GM12878 (cell line): ENCODE measurements at regions not wholly inside any gene's neighbourhood (a gene's known extent, or its start where the extent isn't known, plus 50 kb on each side); places are given as distances from the start of the nearest gene placed in this dataset.

Experiments used
- ASH2L ChIP-seq: fragments of 300-600, 200-600 bp; sonication (generic); IDR thresholded peaks from 2 replicates; pipeline ENCODE4 v1.6.1; 2017; ENCODE audit warnings: low read depth, mild to moderate bottlenecking, borderline replicate concordance
- EZH2 ChIP-seq: IDR thresholded peaks from 2 replicates; pipeline ENCODE4 v1.6.1; 2012; ENCODE audit warnings: low read depth, mild to moderate bottlenecking, control low read depth, inconsistent platforms, low read length, borderline replicate concordance; ENCODE audit not compliant: control insufficient read depth
- FOXM1 ChIP-seq: IDR thresholded peaks from 2 replicates; pipeline ENCODE4 v1.6.1; 2012; ENCODE audit warnings: low read depth, mild to moderate bottlenecking, inconsistent platforms, low read length, moderate library complexity
- JUNB ChIP-seq: IDR thresholded peaks from 2 replicates; pipeline ENCODE4 v1.6.1; 2016; ENCODE audit warnings: antibody characterized with exemption, mild to moderate bottlenecking
- MEF2A ChIP-seq: IDR thresholded peaks from 2 replicates; pipeline ENCODE4 v1.6.1; 2011; ENCODE audit warnings: low read depth, mild to moderate bottlenecking, low read length, moderate library complexity; ENCODE audit not compliant: insufficient read depth
- MYC ChIP-seq: IDR thresholded peaks from 2 replicates; pipeline ENCODE4 v1.6.1; 2011; ENCODE audit warnings: mild to moderate bottlenecking, low read length, moderate library complexity, inconsistent platforms; ENCODE audit not compliant: insufficient read depth, insufficient replicate concordance, insufficient read length, severe bottlenecking
- TF ChIP-seq, protein P1 (sequence below): fragments of 450-650 bp; IDR thresholded peaks from 2 replicates; pipeline ENCODE4 v1.6.1; 2017; ENCODE audit warnings: mild to moderate bottlenecking, moderate library complexity
- TF ChIP-seq, protein P2 (sequence below): fragments of 450-650 bp; IDR thresholded peaks from 2 replicates; pipeline ENCODE4 v1.6.1; 2017; ENCODE audit warnings: antibody characterized with exemption, mild to moderate bottlenecking, moderate library complexity
- TF ChIP-seq, protein P3 (sequence below): IDR thresholded peaks from 2 replicates; pipeline ENCODE4 v1.6.1; 2012; ENCODE audit warnings: low read depth, low read length, improper control_type of control experiment
- TF ChIP-seq, protein P4 (sequence below): fragments of 450-650 bp; conservative IDR thresholded peaks from 2 replicates; pipeline ENCODE4 v1.6.1; 2017; ENCODE audit warnings: mild to moderate bottlenecking, moderate library complexity
- TF ChIP-seq, protein P5 (sequence below): fragments of 450-650 bp; IDR thresholded peaks from 2 replicates; pipeline ENCODE4 v1.6.1; 2017; ENCODE audit warnings: low read depth, mild to moderate bottlenecking, moderate library complexity
- TF ChIP-seq, protein P6 (sequence below): fragments of 450-650 bp; IDR thresholded peaks from 2 replicates; pipeline ENCODE4 v1.6.1; 2018; ENCODE audit warnings: mild to moderate bottlenecking, low read depth, moderate library complexity; ENCODE audit not compliant: partially characterized antibody

DNA sequence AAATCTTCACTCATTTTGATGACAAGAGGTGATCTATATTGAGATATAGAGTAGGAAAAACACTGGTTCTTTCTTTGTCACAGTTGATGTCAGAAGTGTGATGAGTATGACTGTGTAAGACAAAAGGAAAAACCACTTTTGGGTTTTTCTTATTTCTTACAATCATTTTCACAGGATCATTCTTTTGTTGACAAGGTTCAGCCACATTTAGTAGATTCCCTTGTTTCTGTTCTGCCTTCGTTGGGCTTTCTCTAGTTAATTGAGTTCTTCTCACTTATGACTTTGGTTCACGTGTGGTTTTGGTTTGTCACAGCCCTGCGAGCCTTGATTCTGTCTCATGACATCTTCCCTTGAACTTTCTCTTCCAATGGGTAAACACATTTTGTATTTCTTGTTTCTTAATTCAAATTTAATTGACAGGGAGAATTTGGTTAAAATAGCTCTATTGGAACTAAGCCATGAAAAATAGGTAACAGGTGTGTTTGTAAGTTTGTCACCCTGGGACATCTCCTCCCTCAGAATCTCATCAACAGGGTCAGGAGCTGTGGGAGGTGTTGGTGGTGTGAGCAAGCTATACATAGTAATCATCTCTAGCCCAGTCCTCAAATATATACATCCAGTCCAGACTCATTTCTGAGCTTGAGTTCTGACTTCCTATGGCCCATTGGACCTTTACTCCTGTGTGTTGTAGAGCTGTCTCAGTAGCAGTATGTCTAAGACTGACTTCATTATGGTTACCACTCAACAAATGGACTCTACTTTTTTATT, 255.3 kb downstream of the BMP4 start (continued):
- TF ChIP-seq, protein P1, sequence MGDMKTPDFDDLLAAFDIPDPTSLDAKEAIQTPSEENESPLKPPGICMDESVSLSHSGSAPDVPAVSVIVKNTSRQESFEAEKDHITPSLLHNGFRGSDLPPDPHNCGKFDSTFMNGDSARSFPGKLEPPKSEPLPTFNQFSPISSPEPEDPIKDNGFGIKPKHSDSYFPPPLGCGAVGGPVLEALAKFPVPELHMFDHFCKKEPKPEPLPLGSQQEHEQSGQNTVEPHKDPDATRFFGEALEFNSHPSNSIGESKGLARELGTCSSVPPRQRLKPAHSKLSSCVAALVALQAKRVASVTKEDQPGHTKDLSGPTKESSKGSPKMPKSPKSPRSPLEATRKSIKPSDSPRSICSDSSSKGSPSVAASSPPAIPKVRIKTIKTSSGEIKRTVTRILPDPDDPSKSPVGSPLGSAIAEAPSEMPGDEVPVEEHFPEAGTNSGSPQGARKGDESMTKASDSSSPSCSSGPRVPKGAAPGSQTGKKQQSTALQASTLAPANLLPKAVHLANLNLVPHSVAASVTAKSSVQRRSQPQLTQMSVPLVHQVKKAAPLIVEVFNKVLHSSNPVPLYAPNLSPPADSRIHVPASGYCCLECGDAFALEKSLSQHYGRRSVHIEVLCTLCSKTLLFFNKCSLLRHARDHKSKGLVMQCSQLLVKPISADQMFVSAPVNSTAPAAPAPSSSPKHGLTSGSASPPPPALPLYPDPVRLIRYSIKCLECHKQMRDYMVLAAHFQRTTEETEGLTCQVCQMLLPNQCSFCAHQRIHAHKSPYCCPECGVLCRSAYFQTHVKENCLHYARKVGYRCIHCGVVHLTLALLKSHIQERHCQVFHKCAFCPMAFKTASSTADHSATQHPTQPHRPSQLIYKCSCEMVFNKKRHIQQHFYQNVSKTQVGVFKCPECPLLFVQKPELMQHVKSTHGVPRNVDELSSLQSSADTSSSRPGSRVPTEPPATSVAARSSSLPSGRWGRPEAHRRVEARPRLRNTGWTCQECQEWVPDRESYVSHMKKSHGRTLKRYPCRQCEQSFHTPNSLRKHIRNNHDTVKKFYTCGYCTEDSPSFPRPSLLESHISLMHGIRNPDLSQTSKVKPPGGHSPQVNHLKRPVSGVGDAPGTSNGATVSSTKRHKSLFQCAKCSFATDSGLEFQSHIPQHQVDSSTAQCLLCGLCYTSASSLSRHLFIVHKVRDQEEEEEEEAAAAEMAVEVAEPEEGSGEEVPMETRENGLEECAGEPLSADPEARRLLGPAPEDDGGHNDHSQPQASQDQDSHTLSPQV = no peak
- TF ChIP-seq, protein P2, sequence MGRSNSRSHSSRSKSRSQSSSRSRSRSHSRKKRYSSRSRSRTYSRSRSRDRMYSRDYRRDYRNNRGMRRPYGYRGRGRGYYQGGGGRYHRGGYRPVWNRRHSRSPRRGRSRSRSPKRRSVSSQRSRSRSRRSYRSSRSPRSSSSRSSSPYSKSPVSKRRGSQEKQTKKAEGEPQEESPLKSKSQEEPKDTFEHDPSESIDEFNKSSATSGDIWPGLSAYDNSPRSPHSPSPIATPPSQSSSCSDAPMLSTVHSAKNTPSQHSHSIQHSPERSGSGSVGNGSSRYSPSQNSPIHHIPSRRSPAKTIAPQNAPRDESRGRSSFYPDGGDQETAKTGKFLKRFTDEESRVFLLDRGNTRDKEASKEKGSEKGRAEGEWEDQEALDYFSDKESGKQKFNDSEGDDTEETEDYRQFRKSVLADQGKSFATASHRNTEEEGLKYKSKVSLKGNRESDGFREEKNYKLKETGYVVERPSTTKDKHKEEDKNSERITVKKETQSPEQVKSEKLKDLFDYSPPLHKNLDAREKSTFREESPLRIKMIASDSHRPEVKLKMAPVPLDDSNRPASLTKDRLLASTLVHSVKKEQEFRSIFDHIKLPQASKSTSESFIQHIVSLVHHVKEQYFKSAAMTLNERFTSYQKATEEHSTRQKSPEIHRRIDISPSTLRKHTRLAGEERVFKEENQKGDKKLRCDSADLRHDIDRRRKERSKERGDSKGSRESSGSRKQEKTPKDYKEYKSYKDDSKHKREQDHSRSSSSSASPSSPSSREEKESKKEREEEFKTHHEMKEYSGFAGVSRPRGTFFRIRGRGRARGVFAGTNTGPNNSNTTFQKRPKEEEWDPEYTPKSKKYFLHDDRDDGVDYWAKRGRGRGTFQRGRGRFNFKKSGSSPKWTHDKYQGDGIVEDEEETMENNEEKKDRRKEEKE = no peak
- TF ChIP-seq, protein P3, sequence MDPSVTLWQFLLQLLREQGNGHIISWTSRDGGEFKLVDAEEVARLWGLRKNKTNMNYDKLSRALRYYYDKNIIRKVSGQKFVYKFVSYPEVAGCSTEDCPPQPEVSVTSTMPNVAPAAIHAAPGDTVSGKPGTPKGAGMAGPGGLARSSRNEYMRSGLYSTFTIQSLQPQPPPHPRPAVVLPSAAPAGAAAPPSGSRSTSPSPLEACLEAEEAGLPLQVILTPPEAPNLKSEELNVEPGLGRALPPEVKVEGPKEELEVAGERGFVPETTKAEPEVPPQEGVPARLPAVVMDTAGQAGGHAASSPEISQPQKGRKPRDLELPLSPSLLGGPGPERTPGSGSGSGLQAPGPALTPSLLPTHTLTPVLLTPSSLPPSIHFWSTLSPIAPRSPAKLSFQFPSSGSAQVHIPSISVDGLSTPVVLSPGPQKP = no peak
- TF ChIP-seq ASH2L = no peak
- TF ChIP-seq MEF2A = no peak
- no peak for TF ChIP-seq MYC
- TF ChIP-seq, protein P4, sequence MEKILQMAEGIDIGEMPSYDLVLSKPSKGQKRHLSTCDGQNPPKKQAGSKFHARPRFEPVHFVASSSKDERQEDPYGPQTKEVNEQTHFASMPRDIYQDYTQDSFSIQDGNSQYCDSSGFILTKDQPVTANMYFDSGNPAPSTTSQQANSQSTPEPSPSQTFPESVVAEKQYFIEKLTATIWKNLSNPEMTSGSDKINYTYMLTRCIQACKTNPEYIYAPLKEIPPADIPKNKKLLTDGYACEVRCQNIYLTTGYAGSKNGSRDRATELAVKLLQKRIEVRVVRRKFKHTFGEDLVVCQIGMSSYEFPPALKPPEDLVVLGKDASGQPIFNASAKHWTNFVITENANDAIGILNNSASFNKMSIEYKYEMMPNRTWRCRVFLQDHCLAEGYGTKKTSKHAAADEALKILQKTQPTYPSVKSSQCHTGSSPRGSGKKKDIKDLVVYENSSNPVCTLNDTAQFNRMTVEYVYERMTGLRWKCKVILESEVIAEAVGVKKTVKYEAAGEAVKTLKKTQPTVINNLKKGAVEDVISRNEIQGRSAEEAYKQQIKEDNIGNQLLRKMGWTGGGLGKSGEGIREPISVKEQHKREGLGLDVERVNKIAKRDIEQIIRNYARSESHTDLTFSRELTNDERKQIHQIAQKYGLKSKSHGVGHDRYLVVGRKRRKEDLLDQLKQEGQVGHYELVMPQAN = no peak
- TF ChIP-seq, protein P5, sequence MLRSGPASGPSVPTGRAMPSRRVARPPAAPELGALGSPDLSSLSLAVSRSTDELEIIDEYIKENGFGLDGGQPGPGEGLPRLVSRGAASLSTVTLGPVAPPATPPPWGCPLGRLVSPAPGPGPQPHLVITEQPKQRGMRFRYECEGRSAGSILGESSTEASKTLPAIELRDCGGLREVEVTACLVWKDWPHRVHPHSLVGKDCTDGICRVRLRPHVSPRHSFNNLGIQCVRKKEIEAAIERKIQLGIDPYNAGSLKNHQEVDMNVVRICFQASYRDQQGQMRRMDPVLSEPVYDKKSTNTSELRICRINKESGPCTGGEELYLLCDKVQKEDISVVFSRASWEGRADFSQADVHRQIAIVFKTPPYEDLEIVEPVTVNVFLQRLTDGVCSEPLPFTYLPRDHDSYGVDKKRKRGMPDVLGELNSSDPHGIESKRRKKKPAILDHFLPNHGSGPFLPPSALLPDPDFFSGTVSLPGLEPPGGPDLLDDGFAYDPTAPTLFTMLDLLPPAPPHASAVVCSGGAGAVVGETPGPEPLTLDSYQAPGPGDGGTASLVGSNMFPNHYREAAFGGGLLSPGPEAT = peak; percentile 93
- TF ChIP-seq EZH2 = no peak
- TF ChIP-seq, protein P6, sequence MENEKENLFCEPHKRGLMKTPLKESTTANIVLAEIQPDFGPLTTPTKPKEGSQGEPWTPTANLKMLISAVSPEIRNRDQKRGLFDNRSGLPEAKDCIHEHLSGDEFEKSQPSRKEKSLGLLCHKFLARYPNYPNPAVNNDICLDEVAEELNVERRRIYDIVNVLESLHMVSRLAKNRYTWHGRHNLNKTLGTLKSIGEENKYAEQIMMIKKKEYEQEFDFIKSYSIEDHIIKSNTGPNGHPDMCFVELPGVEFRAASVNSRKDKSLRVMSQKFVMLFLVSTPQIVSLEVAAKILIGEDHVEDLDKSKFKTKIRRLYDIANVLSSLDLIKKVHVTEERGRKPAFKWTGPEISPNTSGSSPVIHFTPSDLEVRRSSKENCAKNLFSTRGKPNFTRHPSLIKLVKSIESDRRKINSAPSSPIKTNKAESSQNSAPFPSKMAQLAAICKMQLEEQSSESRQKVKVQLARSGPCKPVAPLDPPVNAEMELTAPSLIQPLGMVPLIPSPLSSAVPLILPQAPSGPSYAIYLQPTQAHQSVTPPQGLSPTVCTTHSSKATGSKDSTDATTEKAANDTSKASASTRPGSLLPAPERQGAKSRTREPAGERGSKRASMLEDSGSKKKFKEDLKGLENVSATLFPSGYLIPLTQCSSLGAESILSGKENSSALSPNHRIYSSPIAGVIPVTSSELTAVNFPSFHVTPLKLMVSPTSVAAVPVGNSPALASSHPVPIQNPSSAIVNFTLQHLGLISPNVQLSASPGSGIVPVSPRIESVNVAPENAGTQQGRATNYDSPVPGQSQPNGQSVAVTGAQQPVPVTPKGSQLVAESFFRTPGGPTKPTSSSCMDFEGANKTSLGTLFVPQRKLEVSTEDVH = peak; percentile 45
- TF ChIP-seq FOXM1 = peak; percentile 70; the same call in 1 of the 2 replicates
- peak; percentile 38 for TF ChIP-seq JUNB
